ENCODE measurements at regions not wholly inside any gene's neighbourhood (a gene's known extent, or its start where the extent isn't known, plus 50 kb on each side); places are given as distances from the start of the nearest gene placed in this dataset.
"Not testable (repeated sequence)": the region's sequence is repeated elsewhere in the genome, so short reads cannot be mapped to it uniquely, and the experiment has no call there.

GRCh38 chr22:23471698-23472097 lies 108.4 kb downstream of the IGLL1 start:
- Histone ChIP-seq H3K79me2 (ENCODE audit: insufficient read depth, low read depth) (no peaks in the 10 kb centered on the region), H4K20me1 (ENCODE audit: insufficient read depth) (no peaks in the 10 kb centered on the region), H3K27ac (no peak overlapping the region), H3K9ac (no peak overlapping the region), H3K4me3 (IDR thresholded peaks at IDR 0.05; ENCODE audit: insufficient read depth, low read depth, low read length) (no peak overlapping the region), H3K4me2 (no peak overlapping the region), H2AFZ (ENCODE audit: low read depth) (no peak overlapping the region), H3K27me3 (ENCODE audit: insufficient read depth, low read depth) (no peaks in the 10 kb centered on the region), H3K4me1 (ENCODE audit: low read depth, poor library complexity, severe bottlenecking) (no peaks in the 10 kb centered on the region), H3K36me3 (ENCODE audit: insufficient read depth) (no peaks in the 10 kb centered on the region)
- TF ChIP-seq CTCF (conservative IDR thresholded peaks at IDR 0.05; ENCODE audit: low read depth, low read length), result no peak

GRCh38 chr22:23470811-23471389 lies 109.2 kb downstream of the IGLL1 start:
- H4K20me1 ChIP-seq (ENCODE audit: insufficient read depth), result no peaks in the 10 kb centered on the region
- no peaks in the 10 kb centered on the region for H3K4me1 ChIP-seq (ENCODE audit: low read depth, poor library complexity, severe bottlenecking)
- no peak overlapping the region for H3K4me2 ChIP-seq
- H2AFZ ChIP-seq (ENCODE audit: low read depth), result no peak overlapping the region
- no peaks in the 10 kb centered on the region for H3K27me3 ChIP-seq (ENCODE audit: insufficient read depth, low read depth)
- no peak overlapping the region for H3K9ac ChIP-seq
- H3K36me3 ChIP-seq (ENCODE audit: insufficient read depth), result no peaks in the 10 kb centered on the region
- no peaks in the 10 kb centered on the region for H3K79me2 ChIP-seq (ENCODE audit: insufficient read depth, low read depth)
- H3K4me3 ChIP-seq (IDR thresholded peaks at IDR 0.05; ENCODE audit: insufficient read depth, low read depth, low read length), result no peak overlapping the region
- no peak overlapping the region for H3K27ac ChIP-seq
- no peak for TF ChIP-seq CTCF (conservative IDR thresholded peaks at IDR 0.05; ENCODE audit: low read depth, low read length)

GRCh38 chr22:23467721-23468294 lies 112.3 kb downstream of the IGLL1 start:
- no peak overlapping the region for H3K27ac ChIP-seq

GRCh38 chr22:23466351-23466750 lies 113.7 kb downstream of the IGLL1 start:
- Histone ChIP-seq H3K4me2 (no peak overlapping the region), H3K9ac (no peak overlapping the region), H3K27me3 (ENCODE audit: insufficient read depth, low read depth) (no peaks in the 10 kb centered on the region), H4K20me1 (ENCODE audit: insufficient read depth) (no peaks in the 10 kb centered on the region), H3K36me3 (ENCODE audit: insufficient read depth) (no peaks in the 10 kb centered on the region), H2AFZ (ENCODE audit: low read depth) (no peak overlapping the region), H3K79me2 (ENCODE audit: insufficient read depth, low read depth) (no peaks in the 10 kb centered on the region), H3K4me3 (IDR thresholded peaks at IDR 0.05; ENCODE audit: insufficient read depth, low read depth, low read length) (no peak overlapping the region), H3K27ac (no peak overlapping the region), H3K4me1 (ENCODE audit: low read depth, poor library complexity, severe bottlenecking) (no peaks in the 10 kb centered on the region)
- no peak for TF ChIP-seq CTCF (conservative IDR thresholded peaks at IDR 0.05; ENCODE audit: low read depth, low read length)

More at GRCh38 chr22:23467721-23468294, 112.3 kb downstream of the IGLL1 start:
- H3K36me3 ChIP-seq (ENCODE audit: insufficient read depth), result no peaks in the 10 kb centered on the region
- H3K4me1 ChIP-seq (ENCODE audit: low read depth, poor library complexity, severe bottlenecking), result no peaks in the 10 kb centered on the region
- no peaks in the 10 kb centered on the region for H3K27me3 ChIP-seq (ENCODE audit: insufficient read depth, low read depth)
- H3K4me3 ChIP-seq (IDR thresholded peaks at IDR 0.05; ENCODE audit: insufficient read depth, low read depth, low read length), result no peak overlapping the region
- no peak overlapping the region for H3K9ac ChIP-seq
- no peak overlapping the region for H3K4me2 ChIP-seq
- no peaks in the 10 kb centered on the region for H3K79me2 ChIP-seq (ENCODE audit: insufficient read depth, low read depth)
- TF ChIP-seq CTCF (conservative IDR thresholded peaks at IDR 0.05; ENCODE audit: low read depth, low read length), result no peak
- no peak overlapping the region for H2AFZ ChIP-seq (ENCODE audit: low read depth)
- no peaks in the 10 kb centered on the region for H4K20me1 ChIP-seq (ENCODE audit: insufficient read depth)

- H3K27me3 ChIP-seq (ENCODE audit: insufficient read depth, low read depth); H2AFZ ChIP-seq (ENCODE audit: low read depth); H3K9ac ChIP-seq; H3K4me2 ChIP-seq; H4K20me1 ChIP-seq (ENCODE audit: insufficient read depth); H3K79me2 ChIP-seq (ENCODE audit: insufficient read depth, low read depth); H3K27ac ChIP-seq; H3K36me3 ChIP-seq (ENCODE audit: insufficient read depth); H3K4me1 ChIP-seq (ENCODE audit: low read depth, poor library complexity, severe bottlenecking); H3K4me3 ChIP-seq (IDR thresholded peaks at IDR 0.05; ENCODE audit: insufficient read depth, low read depth, low read length): not testable (repeated sequence)
Observed at GRCh38 chr22:23464796-23465195, 115.3 kb downstream of the IGLL1 start.

GRCh38 chr22:23460517-23461031 lies 119.5 kb downstream of the IGLL1 start:
- not testable (repeated sequence) for H4K20me1 ChIP-seq (ENCODE audit: insufficient read depth); H3K4me3 ChIP-seq (IDR thresholded peaks at IDR 0.05; ENCODE audit: insufficient read depth, low read depth, low read length); H3K4me1 ChIP-seq (ENCODE audit: low read depth, poor library complexity, severe bottlenecking); H3K27ac ChIP-seq; H3K9ac ChIP-seq; H3K27me3 ChIP-seq (ENCODE audit: insufficient read depth, low read depth); H3K79me2 ChIP-seq (ENCODE audit: insufficient read depth, low read depth); H3K4me2 ChIP-seq; H2AFZ ChIP-seq (ENCODE audit: low read depth); H3K36me3 ChIP-seq (ENCODE audit: insufficient read depth)
